NCI-H2107 treated with DMSO at 0.1 percent for 48 hours (cell line): ENCODE measurements at regions not wholly inside any gene's neighbourhood (a gene's known extent, or its start where the extent isn't known, plus 50 kb on each side); places are given as distances from the start of the nearest gene placed in this dataset.
"Not testable (repeated sequence)": the region's sequence is repeated elsewhere in the genome, so short reads cannot be mapped to it uniquely, and the experiment has no call there.

Experiments used
- DNase-seq: peaks from one replicate; lab custom pipeline; 2025; ENCODE audit not compliant: unreplicated experiment; lab: John Stamatoyannopoulos, UW

DNA sequence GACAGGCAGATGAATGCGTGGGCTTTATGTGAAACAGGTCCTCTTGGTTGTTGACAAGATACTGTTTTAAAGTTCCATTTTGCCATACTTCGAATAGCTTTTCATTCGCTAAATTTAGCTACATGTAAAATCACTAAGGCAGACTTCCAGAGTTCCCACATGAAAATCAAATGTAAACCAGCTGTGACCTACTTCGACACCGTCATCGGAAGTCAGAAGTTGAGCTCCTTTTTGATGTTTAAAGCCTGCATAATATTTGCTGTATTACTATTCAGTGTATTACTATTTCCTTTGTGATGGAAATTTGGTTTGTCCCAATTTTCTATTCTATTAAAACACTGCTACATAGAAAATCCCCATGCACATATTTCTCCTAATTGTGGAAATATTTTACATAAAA lies 115.3 kb downstream of the IGLL1 start:
- not testable (repeated sequence) for DNase-seq

- not testable (repeated sequence) for DNase-seq
Observed at GRCh38 chr22:23460517-23461031, 119.5 kb downstream of the IGLL1 start.

DNA sequence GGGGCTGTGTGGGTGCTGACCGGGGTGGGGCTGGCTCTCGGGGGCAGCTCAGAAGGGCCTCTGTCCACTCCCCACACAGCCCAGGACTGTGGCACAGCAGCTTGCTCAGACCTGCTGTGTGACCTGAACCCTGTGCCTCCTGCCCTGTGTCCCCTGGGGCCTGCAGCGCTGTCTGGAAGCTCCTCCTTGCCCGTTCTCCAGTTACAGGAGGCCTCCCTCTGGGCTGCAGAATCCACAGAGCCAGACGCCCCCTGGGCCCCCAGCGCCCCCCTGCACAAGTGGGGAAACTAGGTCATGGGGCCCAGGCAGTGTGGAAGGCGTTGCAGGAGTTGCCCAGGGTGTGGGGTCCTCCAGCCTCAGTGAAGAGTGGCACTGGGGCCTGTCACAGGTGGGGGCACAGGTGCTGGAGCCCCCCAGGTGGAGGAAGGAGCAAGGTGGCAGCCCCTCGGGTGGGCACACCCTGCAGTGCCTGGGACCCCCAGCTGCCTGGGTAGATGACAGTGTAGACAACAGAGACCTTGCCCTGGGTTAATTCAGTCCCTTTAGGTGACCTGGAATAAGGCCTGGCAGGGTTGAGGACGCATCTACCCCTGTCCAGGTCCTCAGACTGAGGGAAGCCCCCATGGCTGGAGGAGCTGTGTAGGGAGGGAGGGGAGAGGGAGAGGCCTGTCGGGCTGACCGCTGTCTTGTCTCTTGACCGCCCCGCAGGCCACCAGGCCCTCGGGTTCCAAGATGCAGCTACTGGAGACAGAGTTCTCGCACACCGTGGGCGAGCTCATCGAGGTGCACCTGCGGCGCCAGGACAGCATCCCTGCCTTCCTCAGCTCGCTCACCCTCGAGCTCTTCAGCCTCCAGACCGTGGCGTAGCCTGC lies 120.2 kb downstream of the IGLL1 start:
- not testable (repeated sequence) for DNase-seq

- no peak for DNase-seq
Observed at GRCh38 chr22:23458663-23459541, 121.2 kb downstream of the IGLL1 start.

- no peak for DNase-seq
Observed at GRCh38 chr22:23457380-23457985, 122.6 kb downstream of the IGLL1 start.

DNA sequence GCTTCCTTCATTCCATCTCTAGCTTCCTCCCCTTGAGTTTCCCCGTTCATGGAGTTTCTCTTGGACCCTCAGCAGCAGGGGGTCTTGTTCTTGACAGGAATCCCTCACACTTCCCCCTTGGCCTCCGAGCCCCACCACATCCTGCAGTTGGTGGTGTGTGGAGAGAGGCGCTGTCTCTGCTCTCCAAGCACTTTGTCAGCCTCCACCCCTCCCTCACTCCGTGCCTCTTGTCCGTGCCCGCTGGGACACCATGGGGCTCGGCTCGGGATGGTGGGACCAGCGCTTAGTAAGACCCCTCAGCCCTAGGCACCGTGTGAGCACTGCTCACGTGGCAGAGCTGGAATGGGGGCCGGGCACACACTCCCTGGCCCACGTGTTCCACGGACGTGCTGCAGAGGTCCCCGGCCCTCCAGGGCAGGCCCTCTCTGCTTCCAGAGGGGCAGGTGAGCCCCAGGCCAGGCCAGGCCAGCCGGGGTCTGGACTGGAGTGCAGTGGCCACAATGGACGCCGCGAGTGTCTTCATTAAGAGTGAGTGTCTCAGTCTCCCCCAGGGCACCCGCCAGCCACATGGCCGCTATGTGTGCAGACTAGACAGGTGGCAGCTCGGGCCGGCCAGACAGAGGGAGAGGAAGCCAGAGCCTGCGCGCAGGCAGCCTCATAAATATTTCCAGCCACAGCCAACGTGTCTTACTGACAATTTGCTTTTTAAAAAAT lies 123.3 kb downstream of the IGLL1 start:
- not testable (repeated sequence) for DNase-seq

DNA sequence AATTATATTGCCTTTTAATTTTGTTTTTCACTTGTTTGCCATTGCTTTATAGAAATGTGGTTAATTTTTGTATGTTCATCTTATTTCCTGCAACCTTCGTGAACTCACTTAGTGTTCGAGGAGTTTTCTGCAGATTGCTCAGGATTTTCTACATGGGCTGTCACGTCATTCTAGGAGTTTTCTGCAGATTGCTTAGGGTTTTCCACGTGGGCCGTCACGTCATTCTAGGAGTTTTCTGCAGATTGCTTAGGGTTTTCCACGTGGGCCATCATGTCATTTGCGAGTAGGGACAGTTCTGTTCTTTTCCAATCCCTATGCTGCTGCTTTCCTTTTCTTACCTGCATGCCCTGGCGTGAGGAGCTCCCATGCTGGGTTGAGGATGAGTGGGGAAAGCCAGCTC lies 125.7 kb downstream of the IGLL1 start:
- not testable (repeated sequence) for DNase-seq

DNA sequence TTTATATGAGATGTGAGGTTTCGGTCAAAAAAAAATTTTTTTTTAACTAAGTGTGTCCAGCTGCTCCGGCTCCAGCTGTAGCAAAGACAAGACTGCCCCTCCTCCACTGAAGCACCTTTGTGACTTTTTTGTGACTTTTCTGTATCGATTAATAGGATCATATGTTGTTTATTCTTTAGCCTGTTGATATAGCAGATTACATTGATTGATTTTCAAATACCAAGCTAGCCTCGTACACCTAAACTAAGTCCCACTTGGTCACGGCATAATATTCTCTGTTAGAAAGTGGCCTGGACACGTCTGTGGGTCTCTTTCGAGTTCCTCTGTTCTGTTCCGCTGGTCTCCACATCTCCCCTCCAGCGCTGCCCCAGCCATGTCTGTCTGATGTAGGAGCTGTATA lies 126.8 kb downstream of the IGLL1 start:
- DNase-seq: no peak

GRCh38 chr22:23452231-23453010 lies 127.7 kb downstream of the IGLL1 start:
- no peak for DNase-seq

DNA sequence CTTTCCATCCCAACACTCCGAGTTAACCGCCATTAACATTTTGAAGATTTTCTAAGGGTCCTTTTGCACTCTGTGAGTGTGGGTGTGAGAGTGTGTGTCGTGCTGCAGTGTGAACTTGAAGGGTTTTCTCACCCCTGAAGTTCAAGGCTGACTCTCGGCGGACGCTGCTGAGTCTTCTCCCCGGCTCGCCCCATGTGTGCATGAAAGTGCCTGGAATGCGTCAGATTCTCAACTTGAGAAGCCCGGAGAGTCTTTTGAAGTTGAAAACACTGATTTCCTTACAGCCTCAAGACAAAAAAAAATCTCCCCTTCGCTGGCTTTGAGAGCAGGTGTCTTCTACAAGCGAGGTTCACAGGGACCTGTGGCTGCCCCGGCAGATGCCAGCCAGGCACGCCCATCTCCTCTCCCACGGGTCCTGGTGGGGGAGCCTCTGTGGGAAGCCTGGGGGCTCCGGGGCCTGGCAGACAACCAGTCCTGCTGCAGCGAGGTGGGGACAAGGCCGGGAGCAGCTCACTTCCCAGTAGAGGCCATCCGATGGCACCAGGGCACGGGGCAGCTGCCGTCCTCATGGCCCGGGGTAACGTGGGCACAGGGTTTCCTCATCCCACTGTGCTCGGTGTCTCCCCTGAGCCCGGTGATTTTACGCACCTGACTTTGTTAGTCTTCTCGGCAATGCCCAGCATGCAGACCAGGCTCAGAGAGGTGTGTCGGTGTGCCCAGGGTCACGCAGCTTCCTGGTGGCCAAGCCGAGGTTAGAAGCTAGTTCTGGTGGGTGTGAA lies 128.4 kb downstream of the IGLL1 start:
- not testable (repeated sequence) for DNase-seq

GRCh38 chr22:23450821-23451220 lies 129.3 kb downstream of the IGLL1 start:
- DNase-seq: not testable (repeated sequence)

- DNase-seq: no peak
Observed at GRCh38 chr22:23450434-23450795, 129.7 kb downstream of the IGLL1 start.

GRCh38 chr22:23449748-23450433 lies 130.2 kb downstream of the IGLL1 start:
- not testable (repeated sequence) for DNase-seq

- not testable (repeated sequence) for DNase-seq
Observed at GRCh38 chr22:23448499-23449288, 131.4 kb downstream of the IGLL1 start.

DNA sequence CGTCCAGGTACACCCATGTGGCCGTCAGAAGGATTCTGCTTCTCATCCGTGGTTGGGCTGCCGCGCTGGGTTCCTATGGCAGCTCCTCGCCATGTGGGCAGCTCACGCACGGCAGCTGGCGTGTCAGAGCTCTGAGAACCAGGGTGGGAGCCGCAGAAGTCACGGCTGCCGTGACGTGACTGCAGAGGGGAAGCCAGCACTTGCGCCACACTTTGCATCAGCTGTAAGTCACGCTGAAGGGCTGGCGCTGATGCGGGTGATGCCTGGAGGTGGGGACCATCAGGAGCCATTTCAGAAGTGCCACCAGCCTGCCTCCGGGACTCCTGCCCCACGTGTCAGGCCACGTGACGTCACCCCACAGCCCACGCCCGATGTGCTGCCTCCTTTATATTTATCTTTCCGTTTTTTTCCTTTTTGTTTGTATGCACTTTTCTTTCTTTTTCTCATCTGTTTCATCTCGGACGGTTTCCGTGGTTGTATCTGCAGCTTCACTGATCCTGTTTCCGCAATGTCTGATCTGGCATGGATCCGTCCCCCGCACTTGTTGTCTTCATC lies 133.2 kb downstream of the IGLL1 start:
- no peak for DNase-seq

DNA sequence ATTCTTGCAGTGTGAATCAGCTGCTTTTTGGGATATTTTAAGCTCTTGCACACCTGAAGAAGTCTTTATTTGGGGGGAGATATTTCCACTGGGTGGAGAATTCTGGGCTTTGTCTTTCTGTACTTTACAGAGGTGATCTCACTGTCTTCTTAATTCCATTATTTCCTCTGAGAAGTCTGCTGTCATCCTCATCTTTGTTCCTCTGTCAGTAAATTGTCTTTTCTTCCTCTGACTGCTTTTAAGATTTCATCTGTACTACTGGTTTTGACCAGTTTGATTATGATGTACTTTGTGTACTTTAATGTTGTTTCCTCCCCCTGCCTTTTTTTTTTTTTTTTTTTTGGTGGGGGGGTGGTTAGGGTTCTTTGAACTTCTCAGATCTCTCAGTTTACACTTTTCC lies 133.9 kb downstream of the IGLL1 start:
- DNase-seq: not testable (repeated sequence)

DNA sequence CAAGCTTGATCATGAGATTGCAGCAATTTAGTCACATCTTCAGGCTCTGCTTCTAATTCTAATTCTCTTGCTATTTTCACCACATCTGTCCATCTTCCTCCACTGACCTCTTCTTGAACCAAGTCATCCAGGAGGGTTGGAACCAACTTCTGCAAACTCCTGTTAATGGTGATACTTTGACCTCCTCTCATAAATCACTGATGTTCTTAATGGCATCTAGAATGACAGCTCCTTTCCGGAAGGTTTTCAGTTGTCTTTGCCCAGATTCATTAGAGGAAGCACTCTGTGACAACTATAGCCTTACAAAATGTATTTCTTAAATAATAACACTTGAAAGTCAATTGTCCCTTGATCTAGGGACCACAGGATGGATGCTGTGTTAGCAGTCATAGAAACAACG lies 136.2 kb downstream of the IGLL1 start:
- not testable (repeated sequence) for DNase-seq
